PC-3 (cell line): ENCODE measurements at regions not wholly inside any gene's neighbourhood (a gene's known extent, or its start where the extent isn't known, plus 50 kb on each side); places are given as distances from the start of the nearest gene placed in this dataset.

Experiments
- CTCF ChIP-seq: fragments of 300-600 bp; sonication (generic); conservative IDR thresholded peaks from 2 replicates; pipeline ENCODE4 v1.5.1; 2017; ENCODE audit warnings: antibody characterized with exemption, low read depth, mild to moderate bottlenecking, low read length
- EZH2 ChIP-seq: fragments of 300-600 bp; sonication (generic); IDR thresholded peaks from one replicate; pipeline ENCODE4 v1.6.1; 2017; ENCODE audit warnings: antibody characterized with exemption, mild to moderate bottlenecking, low read length; ENCODE audit not compliant: unreplicated experiment

GRCh38 chr2:188727846-188728245 lies 246.3 kb upstream of the COL3A1 start:
- TF ChIP-seq CTCF (no peak), EZH2 (no peak)
